Lower leg skin (tissue), 3 donors: ENCODE measurements at regions not wholly inside any gene's neighbourhood (a gene's known extent, or its start where the extent isn't known, plus 50 kb on each side); places are given as distances from the start of the nearest gene placed in this dataset.

Experiments
- POLR2A ChIP-seq, 2 donors: fragments of 450-650 bp; IDR thresholded peaks; one replicate each; pipeline ENCODE4 v1.6.1; 2016 to 2017; ENCODE audit warnings: antibody characterized with exemption in 2 of 2, mild to moderate bottlenecking in 1 of 2, moderate library complexity in 1 of 2
- TF ChIP-seq, protein P1 (sequence below), 3 donors: fragments of 450-650 bp; IDR thresholded peaks; one replicate each; pipeline ENCODE4 v1.5.1; 2016; ENCODE audit warnings: antibody characterized with exemption in 3 of 3, mild to moderate bottlenecking in 3 of 3, moderate library complexity in 2 of 3

DNA sequence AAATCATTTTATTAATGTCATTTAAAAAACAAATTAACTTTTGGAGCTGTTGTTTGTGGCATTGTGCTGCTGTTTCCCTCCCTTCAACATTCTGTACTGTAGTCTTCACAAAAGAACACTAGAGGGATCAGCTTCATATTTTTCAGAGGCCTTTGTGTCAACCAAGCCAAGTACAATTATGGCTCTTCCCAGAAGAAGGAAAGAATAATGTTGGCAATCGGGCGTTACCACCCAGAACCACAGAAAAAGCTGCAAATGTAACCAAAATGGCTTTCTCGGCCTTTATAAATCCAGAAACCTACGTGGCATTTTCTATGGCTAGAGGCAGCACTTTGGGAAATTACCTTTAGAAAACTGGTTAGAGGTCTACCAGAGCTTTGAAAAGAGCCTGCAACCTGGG is 98.8 kb upstream of the COL1A2 start:
- TF ChIP-seq, protein P1, sequence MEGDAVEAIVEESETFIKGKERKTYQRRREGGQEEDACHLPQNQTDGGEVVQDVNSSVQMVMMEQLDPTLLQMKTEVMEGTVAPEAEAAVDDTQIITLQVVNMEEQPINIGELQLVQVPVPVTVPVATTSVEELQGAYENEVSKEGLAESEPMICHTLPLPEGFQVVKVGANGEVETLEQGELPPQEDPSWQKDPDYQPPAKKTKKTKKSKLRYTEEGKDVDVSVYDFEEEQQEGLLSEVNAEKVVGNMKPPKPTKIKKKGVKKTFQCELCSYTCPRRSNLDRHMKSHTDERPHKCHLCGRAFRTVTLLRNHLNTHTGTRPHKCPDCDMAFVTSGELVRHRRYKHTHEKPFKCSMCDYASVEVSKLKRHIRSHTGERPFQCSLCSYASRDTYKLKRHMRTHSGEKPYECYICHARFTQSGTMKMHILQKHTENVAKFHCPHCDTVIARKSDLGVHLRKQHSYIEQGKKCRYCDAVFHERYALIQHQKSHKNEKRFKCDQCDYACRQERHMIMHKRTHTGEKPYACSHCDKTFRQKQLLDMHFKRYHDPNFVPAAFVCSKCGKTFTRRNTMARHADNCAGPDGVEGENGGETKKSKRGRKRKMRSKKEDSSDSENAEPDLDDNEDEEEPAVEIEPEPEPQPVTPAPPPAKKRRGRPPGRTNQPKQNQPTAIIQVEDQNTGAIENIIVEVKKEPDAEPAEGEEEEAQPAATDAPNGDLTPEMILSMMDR (IDR thresholded peaks at IDR 0.05), result no peak
- TF ChIP-seq POLR2A (IDR thresholded peaks at IDR 0.05), result no peak
